ENCODE measurements at regions not wholly inside any gene's neighbourhood (a gene's known extent, or its start where the extent isn't known, plus 50 kb on each side); places are given as distances from the start of the nearest gene placed in this dataset.

- peak overlapping the region; percentile 68 for H3K27ac ChIP-seq (ENCODE audit: low read depth, low read length)
- POLR2A ChIA-PET, result no interaction called here
- TF ChIP-seq SIN3A (IDR thresholded peaks at IDR 0.05; ENCODE audit: low read depth), result peak; percentile 27; the same call in 1 of the 2 replicates
- no peak for TF ChIP-seq EZH2 (IDR thresholded peaks at IDR 0.05)
- TF ChIP-seq TCF7L2 (IDR thresholded peaks at IDR 0.05; ENCODE audit: borderline replicate concordance, extremely low read depth, insufficient read depth, insufficient read length), result peak; percentile 8
- TF ChIP-seq CEBPB (IDR thresholded peaks at IDR 0.05; ENCODE audit: low read depth), result peak; percentile 79
- no peak for TF ChIP-seq RAD21 (IDR thresholded peaks at IDR 0.05; ENCODE audit: low read depth)
- TF ChIP-seq SP1 (IDR thresholded peaks at IDR 0.05; ENCODE audit: low read depth), result peak; percentile 85
- TF ChIP-seq ATF3 (IDR thresholded peaks at IDR 0.05), result no peak
- no peak for TF ChIP-seq EZH2phosphoT487 (IDR thresholded peaks at IDR 0.05; ENCODE audit: borderline replicate concordance)
- TF ChIP-seq ELF1 (IDR thresholded peaks at IDR 0.05; ENCODE audit: borderline replicate concordance, low read depth), result no peak
- TF ChIP-seq CTCF (IDR thresholded peaks at IDR 0.05 in 2 of 3, conservative IDR thresholded peaks at IDR 0.05 in 1 of 3; ENCODE audit: borderline replicate concordance in 1 of 3, insufficient read depth in 1 of 3, low read depth in 2 of 3, low read length in 2 of 3), result no peak
- no peak for TF ChIP-seq ZNF274 (IDR thresholded peaks at IDR 0.05; ENCODE audit: low read depth, low read length)
- peak; percentile 51 for TF ChIP-seq EGR1 (IDR thresholded peaks at IDR 0.05; ENCODE audit: low read depth)
- TF ChIP-seq CBX3 (IDR thresholded peaks at IDR 0.05; ENCODE audit: low read depth), result peak; percentile 95
- TF ChIP-seq ZBTB33 (IDR thresholded peaks at IDR 0.05; ENCODE audit: extremely low read depth, insufficient replicate concordance, low read length), result no peak
- TF ChIP-seq SRF (IDR thresholded peaks at IDR 0.05; ENCODE audit: low read depth), result no peak; the same call in 1 of the 2 replicates
- no peak for TF ChIP-seq POLR2AphosphoS5 (IDR thresholded peaks at IDR 0.05; ENCODE audit: low read depth, low read length)
- peak; percentile 94 for TF ChIP-seq JUND (IDR thresholded peaks at IDR 0.05)
- no peak for TF ChIP-seq POLR2A (IDR thresholded peaks at IDR 0.05; ENCODE audit: borderline replicate concordance, extremely low read depth, insufficient read depth, insufficient read length)
- 0 out of 2 replicates have a peak, but pooled peaks have one; percentile 18 for TF ChIP-seq ZFX (IDR thresholded peaks at IDR 0.05)
- TF ChIP-seq MAX (IDR thresholded peaks at IDR 0.05), result peak; percentile 47
- TF ChIP-seq FOSL1 (IDR thresholded peaks at IDR 0.05; ENCODE audit: low read depth), result peak; percentile 92
Observed at GRCh38 chr3:184448321-184449160, 68.7 kb downstream of the CHRD start.

More at GRCh38 chr3:184448321-184449160, 68.7 kb downstream of the CHRD start:
- DNase-seq (ENCODE audit: low read depth, low spot score) (peak; percentile 75), ATAC-seq (peak; percentile 89)
- Histone ChIP-seq H3K9ac (ENCODE audit: low read length) (no peak overlapping the region), H3K27me3 (ENCODE audit: insufficient read depth, low read length) (no peaks in the 10 kb centered on the region), H3K4me2 (ENCODE audit: low read length) (peak overlapping the region; percentile 62), H3K79me2 (ENCODE audit: insufficient read depth, low read length) (no peaks in the 10 kb centered on the region), H3K4me1 (ENCODE audit: control insufficient read depth in 1 of 2, insufficient read depth in 2 of 2, low read length in 2 of 2) (peaks cover 14 to 23% of the 10 kb centered on the region in 2 experiments), H3K9me3 (ENCODE audit: control insufficient read depth in 1 of 2, insufficient read depth in 1 of 2, low read depth in 1 of 2, low read length in 2 of 2) (no peaks in the 10 kb centered on the region), H4K20me1 (ENCODE audit: insufficient read depth) (no peaks in the 10 kb centered on the region), H3K4me3 (replicated peaks in 1 of 2; ENCODE audit: low read depth in 1 of 2, low read length in 2 of 2) (peak overlapping the region in 1 of 2 experiments; percentile 13; a peak in 1 of 4 replicates), H2AFZ (ENCODE audit: low read depth, low read length, poor library complexity, severe bottlenecking) (peak overlapping the region; percentile 66), H3K36me3 (ENCODE audit: control insufficient read depth in 1 of 2, insufficient read depth in 2 of 2, low read length in 2 of 2) (no peaks in the 10 kb centered on the region), H3K9me2 (ENCODE audit: insufficient read depth) (no peaks in the 10 kb centered on the region)
- ChIA-PET CTCF (no interaction called here), RAD21 (ENCODE audit: low non-redundant PET in 1 of 2, low total read pairs in 2 of 2, uncharacterized antibody in 2 of 2, unreplicated experiment in 2 of 2) (no interaction called here)
- BruUV-seq (replicated peaks), result no TSS peak
- intact Hi-C loops (cut with micrococcal nuclease), result no loop called here
